ENCODE measurements at regions not wholly inside any gene's neighbourhood (a gene's known extent, or its start where the extent isn't known, plus 50 kb on each side); places are given as distances from the start of the nearest gene placed in this dataset.

DNA sequence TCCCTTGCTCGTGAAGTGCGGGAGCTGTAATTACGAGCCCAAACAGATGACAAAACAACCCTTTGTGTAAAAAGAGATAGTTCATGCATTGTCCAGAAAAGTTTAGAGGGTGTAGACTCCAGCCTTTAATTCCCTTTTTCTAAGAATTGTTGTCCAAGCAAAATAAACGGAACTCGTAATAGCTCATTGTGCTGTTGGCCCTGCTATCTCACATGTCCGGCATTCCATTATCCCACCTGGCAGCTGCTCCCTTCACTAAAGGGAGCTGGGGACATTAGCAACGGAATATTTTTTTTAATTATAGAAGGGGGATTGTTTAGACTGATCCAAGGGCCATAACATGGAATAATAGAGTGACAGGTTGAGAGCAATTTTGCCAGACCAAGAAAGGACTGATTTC is 277.5 kb upstream of the TBX3 start:
- TF ChIP-seq, protein P1, sequence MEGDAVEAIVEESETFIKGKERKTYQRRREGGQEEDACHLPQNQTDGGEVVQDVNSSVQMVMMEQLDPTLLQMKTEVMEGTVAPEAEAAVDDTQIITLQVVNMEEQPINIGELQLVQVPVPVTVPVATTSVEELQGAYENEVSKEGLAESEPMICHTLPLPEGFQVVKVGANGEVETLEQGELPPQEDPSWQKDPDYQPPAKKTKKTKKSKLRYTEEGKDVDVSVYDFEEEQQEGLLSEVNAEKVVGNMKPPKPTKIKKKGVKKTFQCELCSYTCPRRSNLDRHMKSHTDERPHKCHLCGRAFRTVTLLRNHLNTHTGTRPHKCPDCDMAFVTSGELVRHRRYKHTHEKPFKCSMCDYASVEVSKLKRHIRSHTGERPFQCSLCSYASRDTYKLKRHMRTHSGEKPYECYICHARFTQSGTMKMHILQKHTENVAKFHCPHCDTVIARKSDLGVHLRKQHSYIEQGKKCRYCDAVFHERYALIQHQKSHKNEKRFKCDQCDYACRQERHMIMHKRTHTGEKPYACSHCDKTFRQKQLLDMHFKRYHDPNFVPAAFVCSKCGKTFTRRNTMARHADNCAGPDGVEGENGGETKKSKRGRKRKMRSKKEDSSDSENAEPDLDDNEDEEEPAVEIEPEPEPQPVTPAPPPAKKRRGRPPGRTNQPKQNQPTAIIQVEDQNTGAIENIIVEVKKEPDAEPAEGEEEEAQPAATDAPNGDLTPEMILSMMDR (conservative IDR thresholded peaks at IDR 0.05; ENCODE audit: low read depth, low read length): no peak
- TF ChIP-seq EZH2 (IDR thresholded peaks at IDR 0.05; ENCODE audit: low read length, unreplicated experiment) (no peak), EZH2phosphoT487 (IDR thresholded peaks at IDR 0.05; ENCODE audit: borderline replicate concordance, low read length) (no peak)
